ENCODE measurements at regions not wholly inside any gene's neighbourhood (a gene's known extent, or its start where the extent isn't known, plus 50 kb on each side); places are given as distances from the start of the nearest gene placed in this dataset.

DNA sequence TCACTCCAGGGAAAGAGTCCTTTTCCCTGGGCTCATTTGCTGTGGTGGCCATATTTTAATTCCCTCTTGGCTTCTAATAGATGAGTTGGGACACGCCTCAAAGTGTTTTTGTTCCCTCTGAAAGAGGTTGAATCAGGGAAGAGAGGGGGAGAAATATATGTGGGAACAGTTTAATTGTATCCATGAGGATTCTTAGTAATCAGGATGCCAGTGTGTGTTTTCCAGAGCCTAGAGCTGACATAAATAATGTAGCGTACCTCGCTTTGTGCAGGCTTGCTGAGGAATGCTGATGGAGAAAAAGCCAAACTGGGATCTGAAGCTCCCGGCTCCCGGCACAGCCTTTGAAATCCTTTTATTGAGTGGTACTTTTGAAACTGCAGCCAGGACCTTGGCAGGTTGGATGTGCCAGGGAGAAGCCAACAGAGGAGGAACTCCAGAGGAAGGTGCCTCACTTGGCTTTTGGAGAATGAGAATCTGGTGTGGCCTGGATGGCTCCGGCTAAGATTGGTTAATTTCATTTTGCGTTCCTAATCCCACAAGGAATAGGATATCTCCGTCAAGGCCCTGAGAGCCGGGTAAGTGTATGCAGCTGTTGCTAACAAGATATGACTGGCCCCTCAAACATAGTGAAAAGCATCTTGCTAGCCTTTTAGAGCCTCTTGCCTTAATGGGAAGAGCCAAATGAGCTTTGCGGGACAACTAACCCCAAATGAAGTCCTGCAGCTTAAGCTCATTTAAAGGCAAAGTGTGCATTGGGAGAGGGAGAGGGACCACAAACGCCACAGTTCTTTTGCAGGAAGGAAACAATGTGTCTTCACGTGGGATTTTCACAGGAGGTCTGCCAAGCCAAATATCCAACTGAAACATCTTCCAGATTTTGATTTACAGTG, 471.1 kb upstream of the WWC1 start:
- no peaks in the 10 kb centered on the region for H3K36me3 Mint-ChIP-seq (ENCODE audit: insufficient read depth)
- DNase-seq (no peak), ATAC-seq (replicated peaks) (no peak)
- peaks cover 0 to 3% of the 10 kb centered on the region in 2 donors for H3K9me3 Mint-ChIP-seq
- no peak overlapping the region for H3K4me3 Mint-ChIP-seq
- no peak overlapping the region for H3K27ac Mint-ChIP-seq
- no peaks in the 10 kb centered on the region for H3K4me1 Mint-ChIP-seq (ENCODE audit: low read depth in 2 of 2)
- H3K27me3 Mint-ChIP-seq = no peaks in the 10 kb centered on the region

DNA sequence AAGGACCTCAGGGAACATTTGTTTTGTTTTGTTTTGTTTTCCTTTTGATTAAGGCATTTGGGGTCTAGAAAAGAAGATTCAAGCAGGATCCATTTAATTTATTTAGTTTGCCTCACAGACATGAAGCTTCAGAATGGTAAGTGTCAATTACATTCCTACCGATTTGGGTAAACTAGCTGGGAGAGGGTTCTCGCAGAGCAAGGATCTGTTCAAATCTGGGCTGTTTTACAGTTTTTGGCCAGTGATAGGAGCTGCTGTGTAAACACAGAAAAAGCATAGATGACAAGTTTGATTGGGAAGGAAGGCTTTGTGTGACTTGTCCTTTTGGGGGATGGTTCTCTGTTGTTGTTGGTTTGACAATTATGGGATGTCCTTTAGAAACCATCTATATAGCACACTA, 470.3 kb upstream of the WWC1 start:
- Mint-ChIP-seq H3K4me3 (no peak overlapping the region), H3K4me1 (ENCODE audit: low read depth in 2 of 2) (no peaks in the 10 kb centered on the region), H3K36me3 (ENCODE audit: insufficient read depth) (no peaks in the 10 kb centered on the region), H3K27me3 (no peaks in the 10 kb centered on the region), H3K27ac (no peak overlapping the region), H3K9me3 (peaks cover 0 to 3% of the 10 kb centered on the region in 2 donors)
- ATAC-seq (replicated peaks) = no peak
- DNase-seq = no peak

DNA sequence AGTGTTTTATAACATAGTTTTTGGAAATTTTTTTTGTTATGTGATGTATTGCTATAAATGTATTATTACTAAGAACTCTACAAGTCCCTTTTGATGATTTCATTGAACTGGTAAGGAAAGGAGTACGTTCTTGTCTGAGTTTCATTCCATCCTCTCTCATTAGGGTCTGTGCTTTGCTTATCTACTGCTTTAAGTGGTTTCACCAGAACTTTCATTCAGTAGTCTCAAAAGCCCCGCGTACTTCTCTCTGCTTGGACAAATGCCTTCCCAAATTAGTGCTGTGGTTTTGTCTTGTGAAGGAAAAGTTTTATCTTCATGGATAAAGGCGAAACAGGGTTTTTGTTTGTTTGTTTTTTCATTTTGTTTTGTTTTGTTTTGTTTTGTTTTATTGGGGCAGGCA, 469.8 kb upstream of the WWC1 start:
- no peak for ATAC-seq (replicated peaks)
- H3K4me3 Mint-ChIP-seq = no peak overlapping the region
- H3K36me3 Mint-ChIP-seq (ENCODE audit: insufficient read depth) = no peaks in the 10 kb centered on the region
- H3K27ac Mint-ChIP-seq = no peak overlapping the region
- no peaks in the 10 kb centered on the region for H3K4me1 Mint-ChIP-seq (ENCODE audit: low read depth in 2 of 2)
- no peaks in the 10 kb centered on the region for H3K27me3 Mint-ChIP-seq
- DNase-seq = no peak
- H3K9me3 Mint-ChIP-seq = peaks cover 0 to 3% of the 10 kb centered on the region in 2 donors

GRCh38 chr5:167822241-167822640, 469.2 kb upstream of the WWC1 start:
- no peaks in the 10 kb centered on the region for H3K27me3 Mint-ChIP-seq
- no peaks in the 10 kb centered on the region for H3K36me3 Mint-ChIP-seq (ENCODE audit: insufficient read depth)
- no peak overlapping the region for H3K27ac Mint-ChIP-seq
- DNase-seq (no peak), ATAC-seq (replicated peaks) (no peak)
- no peak overlapping the region for H3K4me3 Mint-ChIP-seq
- peaks cover 0 to 3% of the 10 kb centered on the region in 2 donors for H3K9me3 Mint-ChIP-seq
- H3K4me1 Mint-ChIP-seq (ENCODE audit: low read depth in 2 of 2) = no peaks in the 10 kb centered on the region

- no peaks in the 10 kb centered on the region for H3K4me1 Mint-ChIP-seq (ENCODE audit: low read depth in 2 of 2)
- H3K27ac Mint-ChIP-seq = no peak overlapping the region
- H3K27me3 Mint-ChIP-seq = no peaks in the 10 kb centered on the region
- ATAC-seq (replicated peaks) = no peak
- DNase-seq = no peak
- H3K36me3 Mint-ChIP-seq (ENCODE audit: insufficient read depth) = no peaks in the 10 kb centered on the region
- no peak overlapping the region for H3K4me3 Mint-ChIP-seq
- H3K9me3 Mint-ChIP-seq = peaks cover 0 to 3% of the 10 kb centered on the region in 2 donors
Observed at GRCh38 chr5:167823405-167823804, 468.0 kb upstream of the WWC1 start.

DNA sequence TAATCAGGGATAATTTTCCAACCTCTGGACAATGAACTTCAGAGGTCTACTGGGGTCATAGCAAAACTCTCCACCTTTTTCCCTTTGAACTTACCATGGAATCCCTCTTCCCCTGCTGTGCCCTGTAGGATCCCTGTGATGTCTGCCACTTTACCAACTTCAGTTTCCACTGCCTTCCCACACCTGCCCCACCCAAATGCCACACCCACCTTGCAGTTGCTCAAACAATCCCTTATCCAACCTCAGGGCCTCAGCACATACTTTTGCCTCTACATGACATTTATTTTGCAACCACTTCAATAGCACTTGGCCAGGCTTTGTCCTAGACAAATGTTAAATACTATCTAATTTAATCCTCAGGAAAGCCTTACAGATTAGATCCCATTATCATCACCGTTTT, 463.7 kb upstream of the WWC1 start:
- Mint-ChIP-seq H3K36me3 (ENCODE audit: insufficient read depth) (no peaks in the 10 kb centered on the region), H3K9me3 (peaks cover 0 to 6% of the 10 kb centered on the region in 2 donors), H3K27me3 (no peaks in the 10 kb centered on the region), H3K4me1 (ENCODE audit: low read depth in 2 of 2) (no peaks in the 10 kb centered on the region), H3K4me3 (no peak overlapping the region), H3K27ac (no peak overlapping the region)
- DNase-seq (no peak), ATAC-seq (replicated peaks) (no peak)

DNA sequence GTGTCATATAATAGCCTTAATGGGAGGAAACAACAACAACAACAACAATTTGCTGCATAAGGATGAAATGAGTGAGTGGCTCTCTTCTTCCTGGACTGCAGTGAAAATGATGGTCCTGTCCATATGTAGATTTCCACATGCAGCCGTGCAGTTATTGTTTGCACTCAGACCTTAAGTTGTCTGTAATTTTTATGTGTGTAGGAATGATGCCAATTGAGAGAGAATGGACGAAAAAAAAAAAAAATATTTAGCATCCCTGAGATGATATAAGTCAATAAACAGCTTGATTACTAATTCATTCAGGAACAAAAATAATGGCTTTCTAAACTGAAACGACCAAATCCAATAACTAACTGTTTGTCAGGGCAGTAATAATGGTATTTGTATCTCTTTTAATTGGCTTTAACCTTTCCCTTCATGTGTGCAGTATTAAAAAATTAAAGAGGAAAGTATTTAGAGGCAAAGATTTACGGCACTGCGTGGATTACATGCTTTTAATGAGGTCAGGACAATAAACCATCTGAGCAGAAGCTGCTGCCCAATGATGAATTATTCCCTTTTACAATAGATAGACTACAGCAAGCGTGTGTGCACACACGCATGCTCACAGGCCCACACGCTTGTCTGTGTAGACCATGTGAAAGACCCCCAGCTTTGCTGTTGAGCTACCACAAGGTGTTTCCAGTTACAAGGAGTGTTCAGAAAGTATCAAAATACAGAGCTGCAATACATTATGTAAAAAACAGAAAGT, 459.5 kb upstream of the WWC1 start:
- H3K36me3 Mint-ChIP-seq (ENCODE audit: insufficient read depth) = no peaks in the 10 kb centered on the region
- DNase-seq (no peak), ATAC-seq (replicated peaks) (no peak)
- H3K27ac Mint-ChIP-seq = no peak overlapping the region
- H3K4me1 Mint-ChIP-seq (ENCODE audit: low read depth in 2 of 2) = no peaks in the 10 kb centered on the region
- no peaks in the 10 kb centered on the region for H3K27me3 Mint-ChIP-seq
- H3K9me3 Mint-ChIP-seq = peaks cover 0 to 3% of the 10 kb centered on the region in 2 donors
- no peak overlapping the region for H3K4me3 Mint-ChIP-seq

- Mint-ChIP-seq H3K27ac (no peak overlapping the region), H3K9me3 (peaks cover 0 to 3% of the 10 kb centered on the region in 2 donors), H3K4me3 (no peak overlapping the region), H3K36me3 (ENCODE audit: insufficient read depth) (no peaks in the 10 kb centered on the region), H3K27me3 (no peaks in the 10 kb centered on the region), H3K4me1 (ENCODE audit: low read depth in 2 of 2) (no peaks in the 10 kb centered on the region)
- DNase-seq = no peak
- ATAC-seq (replicated peaks) = no peak
Observed at GRCh38 chr5:167832609-167833008, 458.8 kb upstream of the WWC1 start.

- peaks cover 0 to 3% of the 10 kb centered on the region in 2 donors for H3K9me3 Mint-ChIP-seq
- DNase-seq (no peak), ATAC-seq (replicated peaks) (no peak)
- no peaks in the 10 kb centered on the region for H3K27me3 Mint-ChIP-seq
- H3K4me1 Mint-ChIP-seq (ENCODE audit: low read depth in 2 of 2) = no peaks in the 10 kb centered on the region
- no peak overlapping the region for H3K27ac Mint-ChIP-seq
- H3K4me3 Mint-ChIP-seq = no peak overlapping the region
- H3K36me3 Mint-ChIP-seq (ENCODE audit: insufficient read depth) = no peaks in the 10 kb centered on the region
Observed at GRCh38 chr5:167833456-167833855, 458.0 kb upstream of the WWC1 start.

- Mint-ChIP-seq H3K9me3 (peaks cover 0 to 3% of the 10 kb centered on the region in 2 donors), H3K27me3 (no peaks in the 10 kb centered on the region), H3K27ac (no peak overlapping the region), H3K36me3 (ENCODE audit: insufficient read depth) (no peaks in the 10 kb centered on the region), H3K4me1 (ENCODE audit: low read depth in 2 of 2) (no peaks in the 10 kb centered on the region), H3K4me3 (no peak overlapping the region)
- DNase-seq (no peak), ATAC-seq (replicated peaks) (no peak)
Observed at GRCh38 chr5:167835146-167835545, 456.3 kb upstream of the WWC1 start.

GRCh38 chr5:167837127-167837526, 454.3 kb upstream of the WWC1 start:
- no peak overlapping the region for H3K27ac Mint-ChIP-seq

DNA sequence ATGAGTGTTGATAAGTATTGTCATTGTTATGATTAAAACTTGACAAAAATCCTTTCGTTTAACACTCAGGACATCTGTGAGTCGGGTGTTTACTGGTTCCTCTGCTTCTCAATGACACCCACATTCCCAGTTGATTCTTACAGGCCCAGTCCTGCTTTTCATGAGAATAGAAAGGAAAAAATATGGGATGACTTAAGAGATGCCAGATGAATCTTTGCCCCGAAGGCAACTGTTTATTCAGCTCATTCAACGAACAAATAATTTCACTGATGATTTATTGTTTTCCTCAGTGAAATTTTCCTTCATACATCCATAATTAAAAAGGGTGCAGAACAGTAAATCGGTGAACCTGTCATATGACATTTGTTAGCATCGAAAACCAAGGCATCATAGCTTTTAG, 452.4 kb upstream of the WWC1 start:
- no peaks in the 10 kb centered on the region for H3K36me3 Mint-ChIP-seq (ENCODE audit: insufficient read depth)
- no peaks in the 10 kb centered on the region for H3K27me3 Mint-ChIP-seq
- ATAC-seq (replicated peaks) (no peak), DNase-seq (no peak)
- no peak overlapping the region for H3K4me3 Mint-ChIP-seq
- H3K27ac Mint-ChIP-seq = no peak overlapping the region
- H3K4me1 Mint-ChIP-seq (ENCODE audit: low read depth in 2 of 2) = no peaks in the 10 kb centered on the region
- peaks cover 3 to 13% of the 10 kb centered on the region in 2 donors for H3K9me3 Mint-ChIP-seq

More at GRCh38 chr5:167837127-167837526, 454.3 kb upstream of the WWC1 start:
- H3K27me3 Mint-ChIP-seq = no peaks in the 10 kb centered on the region
- no peak overlapping the region for H3K4me3 Mint-ChIP-seq
- peaks cover 3 to 6% of the 10 kb centered on the region in 2 donors for H3K9me3 Mint-ChIP-seq
- H3K36me3 Mint-ChIP-seq (ENCODE audit: insufficient read depth) = no peaks in the 10 kb centered on the region
- H3K4me1 Mint-ChIP-seq (ENCODE audit: low read depth in 2 of 2) = no peaks in the 10 kb centered on the region
- no peak for ATAC-seq (replicated peaks)
- no peak for DNase-seq

DNA sequence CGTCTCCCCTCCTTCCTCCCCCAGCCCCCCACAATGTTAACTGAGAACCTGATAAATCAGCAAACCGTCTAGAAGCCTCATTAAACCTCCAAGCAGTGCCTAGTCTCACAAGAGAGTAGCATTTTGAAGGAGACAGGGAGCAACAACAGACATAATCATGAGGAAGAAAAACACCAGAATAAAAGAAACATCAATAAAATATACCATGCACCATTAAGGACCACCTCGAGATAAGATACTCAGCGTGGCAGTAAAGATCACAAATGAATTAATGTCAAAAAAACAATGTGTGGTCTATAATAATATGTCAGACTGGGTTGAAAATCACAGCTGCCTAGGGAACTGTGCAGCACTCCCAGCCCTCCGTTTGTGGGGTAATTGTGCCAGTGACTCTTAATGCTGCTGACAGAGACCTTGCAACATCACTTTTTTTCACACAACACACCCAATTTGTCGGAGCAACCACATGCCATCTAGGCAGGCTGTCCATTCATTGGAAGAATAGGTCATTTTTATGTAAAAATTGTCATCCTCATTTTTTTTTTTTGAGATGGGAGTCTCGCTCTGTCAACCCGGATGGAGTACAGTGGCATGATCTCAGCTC, 450.8 kb upstream of the WWC1 start:
- no peak overlapping the region for H3K4me3 Mint-ChIP-seq

More for the DNA sequence above, 450.8 kb upstream of the WWC1 start:
- H3K4me1 Mint-ChIP-seq (ENCODE audit: low read depth in 2 of 2) = no peaks in the 10 kb centered on the region
- peaks cover 5 to 25% of the 10 kb centered on the region in 2 donors for H3K9me3 Mint-ChIP-seq
- no peaks in the 10 kb centered on the region for H3K27me3 Mint-ChIP-seq
- no peak for DNase-seq
- no peak for ATAC-seq (replicated peaks)
- H3K27ac Mint-ChIP-seq = no peak overlapping the region
- no peaks in the 10 kb centered on the region for H3K36me3 Mint-ChIP-seq (ENCODE audit: insufficient read depth)

Measured in effector memory CD8-positive, alpha-beta T cell (primary cell).